Large intestine (tissue), 3 donors: ENCODE measurements at regions not wholly inside any gene's neighbourhood (a gene's known extent, or its start where the extent isn't known, plus 50 kb on each side); places are given as distances from the start of the nearest gene placed in this dataset.

Experiments
- DNase-seq, 2 donors: peaks; one replicate each; pipeline versions ENCODE4 v3.0.0 to v3.0.0-alpha.2; 2013
- H3K27ac ChIP-seq: one replicate; pipeline ENCODE4 v1.5.1; 2013; ENCODE audit warnings: low read length
- H3K27me3 ChIP-seq: 2 replicates; pipeline ENCODE4 v1.6.1; 2013; ENCODE audit warnings: low read length; ENCODE audit not compliant: control insufficient read depth, insufficient read depth
- H3K36me3 ChIP-seq: 2 replicates; pipeline ENCODE4 v1.6.1; 2013; ENCODE audit warnings: low read length; ENCODE audit not compliant: control insufficient read depth, insufficient read depth
- H3K4me1 ChIP-seq: one replicate; pipeline ENCODE4 v1.6.1; 2013; ENCODE audit warnings: low read length; ENCODE audit not compliant: control insufficient read depth, insufficient read depth
- H3K4me3 ChIP-seq: one replicate; pipeline ENCODE4 v1.5.1; 2013; ENCODE audit warnings: low read length
- H3K9me3 ChIP-seq: one replicate; pipeline ENCODE4 v1.6.1; 2013; ENCODE audit warnings: mild to moderate bottlenecking, low read depth, low read length, moderate library complexity; ENCODE audit not compliant: control insufficient read depth
- WGBS: methylation state at CpG from one replicate; pipeline ENCODE4 v1.1.5; 2013; ENCODE audit warnings: low lambda C conversion rate; ENCODE audit not compliant: insufficient coverage; 5-methylcytosine and 5-hydroxymethylcytosine counted together

GRCh38 chr12:58513852-58514251 lies 406.5 kb downstream of the LRIG3 start:
- H3K9me3 ChIP-seq: peaks cover 5% of the 10 kb centered on the region
- no peaks in the 10 kb centered on the region for H3K27me3 ChIP-seq
- H3K36me3 ChIP-seq: no peaks in the 10 kb centered on the region
- WGBS: no CpG with 5 or more reads among the region's 4 CpGs
- DNase-seq: no peak
- no peak overlapping the region for H3K27ac ChIP-seq
- no peak overlapping the region for H3K4me3 ChIP-seq
- no peaks in the 10 kb centered on the region for H3K4me1 ChIP-seq

GRCh38 chr12:58519839-58520238 lies 400.5 kb downstream of the LRIG3 start:
- DNase-seq: no peak
- no peaks in the 10 kb centered on the region for H3K27me3 ChIP-seq
- H3K4me3 ChIP-seq: no peak overlapping the region
- no peaks in the 10 kb centered on the region for H3K4me1 ChIP-seq
- no CpG with 5 or more reads among the region's 1 CpG for WGBS
- peaks cover 5% of the 10 kb centered on the region for H3K9me3 ChIP-seq
- H3K36me3 ChIP-seq: no peaks in the 10 kb centered on the region
- H3K27ac ChIP-seq: no peak overlapping the region

- no peaks in the 10 kb centered on the region for H3K36me3 ChIP-seq
- H3K4me1 ChIP-seq: no peaks in the 10 kb centered on the region
- no peak overlapping the region for H3K4me3 ChIP-seq
- H3K9me3 ChIP-seq: peaks cover 5% of the 10 kb centered on the region
- DNase-seq: no peak
- WGBS: 100% methylated on average over 1 of the region's 2 CpGs
- H3K27me3 ChIP-seq: no peaks in the 10 kb centered on the region
- no peak overlapping the region for H3K27ac ChIP-seq
Measured at GRCh38 chr12:58521152-58521551, 399.2 kb downstream of the LRIG3 start.

DNA sequence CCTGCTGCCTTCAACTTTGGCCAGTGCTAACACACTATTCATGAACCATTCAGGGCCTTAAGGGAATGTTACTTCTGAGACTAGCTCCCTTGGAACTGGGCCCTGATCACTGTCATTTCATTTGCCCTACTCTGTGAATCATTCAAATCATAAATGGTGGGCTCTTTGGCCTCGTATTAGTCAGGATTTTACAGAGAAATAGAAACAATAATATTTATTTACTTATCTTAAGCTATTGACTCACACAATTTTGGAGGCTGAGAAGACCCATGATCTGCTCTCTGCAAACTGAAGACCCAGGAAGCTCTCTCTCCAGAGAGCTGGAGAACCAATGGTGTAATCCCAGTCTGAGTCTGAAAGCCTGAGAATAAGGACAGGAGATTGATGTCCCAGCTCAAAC lies 398.5 kb downstream of the LRIG3 start:
- Histone ChIP-seq H3K36me3 (no peaks in the 10 kb centered on the region), H3K4me3 (no peak overlapping the region), H3K27ac (no peak overlapping the region), H3K9me3 (peaks cover 5% of the 10 kb centered on the region), H3K4me1 (no peaks in the 10 kb centered on the region), H3K27me3 (no peaks in the 10 kb centered on the region)
- DNase-seq: no peak
- no CpG with 5 or more reads among the region's 1 CpG for WGBS

DNA sequence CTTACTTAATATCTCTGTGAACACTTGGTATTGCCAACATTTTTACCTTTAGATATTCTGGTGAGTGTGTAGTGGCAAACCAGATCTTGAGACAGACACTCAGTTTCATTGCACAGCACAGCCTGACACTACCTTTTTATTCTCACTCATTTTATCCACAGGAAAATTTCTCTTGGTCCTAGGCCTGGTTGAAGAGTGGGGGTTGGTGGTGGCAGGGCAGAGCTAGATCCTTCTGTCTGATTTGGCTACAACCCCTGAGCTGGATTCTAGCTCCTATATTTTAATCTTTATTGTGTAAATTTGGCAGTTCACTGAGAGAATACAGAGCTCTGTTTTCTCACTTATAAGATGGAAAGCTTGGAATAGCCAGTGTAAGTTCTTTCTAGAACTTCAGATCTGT lies 396.9 kb downstream of the LRIG3 start:
- no peak for DNase-seq
- no peak overlapping the region for H3K4me3 ChIP-seq
- no peaks in the 10 kb centered on the region for H3K36me3 ChIP-seq
- H3K27ac ChIP-seq: no peak overlapping the region
- no peaks in the 10 kb centered on the region for H3K27me3 ChIP-seq
- H3K9me3 ChIP-seq: peaks cover 3% of the 10 kb centered on the region
- H3K4me1 ChIP-seq: no peaks in the 10 kb centered on the region

- WGBS: no CpG with 5 or more reads among the region's 1 CpG
- DNase-seq: no peak
Measured at GRCh38 chr12:58528271-58528670, 392.0 kb downstream of the LRIG3 start.

GRCh38 chr12:58529114-58529665 lies 391.1 kb downstream of the LRIG3 start:
- no peaks in the 10 kb centered on the region for H3K36me3 ChIP-seq
- H3K4me3 ChIP-seq: no peak overlapping the region
- H3K9me3 ChIP-seq: no peaks in the 10 kb centered on the region
- H3K27ac ChIP-seq: no peak overlapping the region
- WGBS: no CpG with 5 or more reads among the region's 1 CpG
- DNase-seq: no peak
- H3K4me1 ChIP-seq: no peaks in the 10 kb centered on the region
- H3K27me3 ChIP-seq: no peaks in the 10 kb centered on the region

More at GRCh38 chr12:58528271-58528670, 392.0 kb downstream of the LRIG3 start:
- Histone ChIP-seq H3K4me3 (no peak overlapping the region), H3K9me3 (no peaks in the 10 kb centered on the region), H3K27ac (no peak overlapping the region), H3K36me3 (no peaks in the 10 kb centered on the region), H3K4me1 (no peaks in the 10 kb centered on the region), H3K27me3 (no peaks in the 10 kb centered on the region)

DNA sequence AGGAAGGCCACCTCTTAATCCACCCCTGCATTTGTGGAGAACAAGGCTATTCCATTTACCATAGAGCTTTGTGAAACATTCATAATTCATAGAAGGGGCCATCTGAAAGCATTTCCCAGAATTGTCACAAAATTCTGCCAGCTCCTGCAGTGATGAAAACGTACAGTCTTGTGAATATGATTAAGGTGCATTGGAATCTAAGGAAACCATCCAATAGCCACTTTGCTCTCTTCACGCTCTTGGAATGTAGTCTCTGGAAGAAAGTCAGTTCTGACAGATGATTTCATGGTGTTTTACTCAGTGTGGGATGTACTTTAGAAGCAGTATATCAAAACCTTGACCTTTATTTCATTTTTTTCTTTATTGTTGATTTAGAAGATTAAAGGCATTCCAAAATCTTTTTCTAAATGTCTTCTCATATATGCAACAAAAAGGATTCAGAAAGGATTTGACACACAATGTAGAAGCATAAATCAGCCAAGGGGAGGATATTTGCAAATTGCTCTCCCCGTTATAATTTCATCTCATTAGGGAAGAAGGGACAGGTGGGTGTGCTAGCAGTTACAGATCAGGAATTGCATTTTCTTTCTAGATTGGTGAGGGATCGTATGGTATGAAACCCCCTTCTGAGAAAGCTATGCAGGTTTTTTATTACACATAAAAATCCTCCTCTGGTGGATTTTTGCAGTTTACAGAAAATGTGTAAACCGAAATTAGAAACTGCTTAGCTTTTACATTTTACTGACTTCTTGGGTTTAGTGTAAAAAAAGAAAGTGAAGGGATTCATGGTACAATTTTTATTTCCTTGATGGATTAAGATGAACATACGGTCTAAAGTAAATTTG lies 390.2 kb downstream of the LRIG3 start:
- DNase-seq: no peak
- Histone ChIP-seq H3K27me3 (no peaks in the 10 kb centered on the region), H3K9me3 (no peaks in the 10 kb centered on the region), H3K27ac (no peak overlapping the region), H3K4me1 (no peaks in the 10 kb centered on the region), H3K36me3 (no peaks in the 10 kb centered on the region), H3K4me3 (no peak overlapping the region)
- 90% methylated on average over 2 of the region's 6 CpGs for WGBS

GRCh38 chr12:58530742-58531062 lies 389.6 kb downstream of the LRIG3 start:
- Histone ChIP-seq H3K36me3 (no peaks in the 10 kb centered on the region), H3K27me3 (no peaks in the 10 kb centered on the region), H3K27ac (no peak overlapping the region), H3K9me3 (no peaks in the 10 kb centered on the region), H3K4me1 (no peaks in the 10 kb centered on the region), H3K4me3 (no peak overlapping the region)
- WGBS: 88% methylated on average over 1 of the region's 2 CpGs
- DNase-seq: no peak

DNA sequence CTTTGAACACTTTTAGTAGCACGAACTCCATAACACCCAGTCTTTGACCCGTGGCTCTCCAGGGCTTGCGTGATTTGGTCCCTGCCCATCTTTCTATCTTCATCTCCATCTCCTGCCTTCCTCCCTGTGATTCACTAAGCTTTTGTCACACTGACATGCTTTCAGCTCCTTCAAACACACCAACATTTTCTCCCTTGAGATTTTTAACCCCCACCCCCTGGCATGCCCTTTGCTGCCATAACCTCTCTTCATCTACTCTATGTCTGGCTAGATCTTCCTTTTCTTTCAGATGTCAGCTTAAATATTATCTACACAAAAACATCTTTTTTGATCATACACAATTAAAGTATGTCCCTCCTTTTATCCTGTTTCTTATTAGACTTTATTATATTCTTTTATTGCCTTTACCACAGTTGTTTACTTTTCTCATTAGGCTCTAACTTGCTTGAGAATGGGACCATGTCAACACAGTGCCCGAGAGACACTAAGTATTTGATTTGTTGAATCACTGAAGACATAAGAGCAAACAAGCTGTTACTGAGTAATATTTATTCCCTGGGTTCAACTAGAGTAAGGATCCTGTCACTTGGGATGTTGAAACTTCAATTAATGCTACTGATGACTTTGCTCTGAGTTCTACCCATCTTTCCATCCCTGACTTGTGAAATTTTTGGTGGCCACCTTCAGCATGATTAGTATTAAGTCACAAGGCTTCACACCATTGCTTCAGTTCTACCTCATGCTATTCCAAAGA lies 387.3 kb downstream of the LRIG3 start:
- H3K27me3 ChIP-seq: no peaks in the 10 kb centered on the region
- no peaks in the 10 kb centered on the region for H3K9me3 ChIP-seq
- H3K27ac ChIP-seq: no peak overlapping the region
- H3K36me3 ChIP-seq: no peaks in the 10 kb centered on the region
- no peaks in the 10 kb centered on the region for H3K4me1 ChIP-seq
- no peak overlapping the region for H3K4me3 ChIP-seq
- DNase-seq: no peak
- 100% methylated on average over 3 of the region's 4 CpGs for WGBS
